Stimulated activated naive CD8-positive, alpha-beta T cell treated with anti-CD3 and anti-CD28 coated beads, Interleukin-15, Interleukin-2, amounts not matched to agents 100 ng/mL and 50 ng/mL, for 24 hours (primary cell): ENCODE measurements at regions not wholly inside any gene's neighbourhood (a gene's known extent, or its start where the extent isn't known, plus 50 kb on each side); places are given as distances from the start of the nearest gene placed in this dataset.
"Not testable (repeated sequence)": the region's sequence is repeated elsewhere in the genome, so short reads cannot be mapped to it uniquely, and the experiment has no call there.

Experiments
- H3K27ac Mint-ChIP-seq: one replicate; pipeline ENCODE4 v1.8.0; 2021; ENCODE audit warnings: mild to moderate bottlenecking, mixed read lengths
- H3K27me3 Mint-ChIP-seq: one replicate; pipeline ENCODE4 v1.8.0; 2021; ENCODE audit warnings: mixed read lengths
- H3K36me3 Mint-ChIP-seq: one replicate; pipeline ENCODE4 v1.8.0; 2021; ENCODE audit warnings: low read depth, mixed read lengths
- H3K4me1 Mint-ChIP-seq: one replicate; pipeline ENCODE4 v1.8.0; 2021; ENCODE audit warnings: low read depth, mixed read lengths
- H3K4me3 Mint-ChIP-seq: one replicate; pipeline ENCODE4 v1.8.0; 2021; ENCODE audit warnings: mild to moderate bottlenecking, mixed read lengths
- H3K9me3 Mint-ChIP-seq: one replicate; pipeline ENCODE4 v1.8.0; 2021; ENCODE audit warnings: mixed read lengths

- Mint-ChIP-seq H3K36me3 (no peaks in the 10 kb centered on the region), H3K4me3 (no peak overlapping the region), H3K27ac (no peak overlapping the region), H3K4me1 (no peaks in the 10 kb centered on the region), H3K27me3 (peaks cover 13% of the 10 kb centered on the region), H3K9me3 (no peaks in the 10 kb centered on the region)
Observed at GRCh38 chr1:166573199-166573598, 266.1 kb upstream of the POGK start.

GRCh38 chr1:166579557-166580501 is 259.4 kb upstream of the POGK start:
- no peaks in the 10 kb centered on the region for H3K9me3 Mint-ChIP-seq
- no peaks in the 10 kb centered on the region for H3K4me1 Mint-ChIP-seq
- H3K27me3 Mint-ChIP-seq, result peaks cover 37% of the 10 kb centered on the region
- H3K36me3 Mint-ChIP-seq, result no peaks in the 10 kb centered on the region
- no peak overlapping the region for H3K4me3 Mint-ChIP-seq
- no peak overlapping the region for H3K27ac Mint-ChIP-seq

- Mint-ChIP-seq H3K4me3 (no peak overlapping the region), H3K27ac (no peak overlapping the region), H3K36me3 (no peaks in the 10 kb centered on the region), H3K27me3 (peaks cover 6% of the 10 kb centered on the region), H3K9me3 (no peaks in the 10 kb centered on the region), H3K4me1 (no peaks in the 10 kb centered on the region)
Observed at GRCh38 chr1:166588741-166589140, 250.5 kb upstream of the POGK start.

GRCh38 chr1:166590161-166590560 is 249.1 kb upstream of the POGK start:
- no peaks in the 10 kb centered on the region for H3K9me3 Mint-ChIP-seq
- no peak overlapping the region for H3K4me3 Mint-ChIP-seq
- H3K36me3 Mint-ChIP-seq, result no peaks in the 10 kb centered on the region
- H3K27ac Mint-ChIP-seq, result no peak overlapping the region
- H3K27me3 Mint-ChIP-seq, result peaks cover 8% of the 10 kb centered on the region
- H3K4me1 Mint-ChIP-seq, result no peaks in the 10 kb centered on the region

GRCh38 chr1:166594646-166595045 is 244.6 kb upstream of the POGK start:
- Mint-ChIP-seq H3K9me3 (no peaks in the 10 kb centered on the region), H3K27me3 (peaks cover 17% of the 10 kb centered on the region), H3K4me1 (no peaks in the 10 kb centered on the region), H3K4me3 (no peak overlapping the region), H3K36me3 (no peaks in the 10 kb centered on the region), H3K27ac (no peak overlapping the region)

GRCh38 chr1:166597516-166597915 is 241.8 kb upstream of the POGK start:
- Mint-ChIP-seq H3K9me3 (no peaks in the 10 kb centered on the region), H3K4me3 (no peak overlapping the region), H3K27ac (no peak overlapping the region), H3K36me3 (no peaks in the 10 kb centered on the region), H3K27me3 (peaks cover 14% of the 10 kb centered on the region), H3K4me1 (no peaks in the 10 kb centered on the region)

GRCh38 chr1:166600574-166600973 is 238.7 kb upstream of the POGK start:
- H3K27ac Mint-ChIP-seq, result no peak overlapping the region
- peaks cover 7% of the 10 kb centered on the region for H3K27me3 Mint-ChIP-seq
- H3K36me3 Mint-ChIP-seq, result no peaks in the 10 kb centered on the region
- no peak overlapping the region for H3K4me3 Mint-ChIP-seq
- H3K4me1 Mint-ChIP-seq, result no peaks in the 10 kb centered on the region
- no peaks in the 10 kb centered on the region for H3K9me3 Mint-ChIP-seq

GRCh38 chr1:166601650-166602278 is 237.5 kb upstream of the POGK start:
- Mint-ChIP-seq H3K27me3 (peaks cover 7% of the 10 kb centered on the region), H3K4me3 (no peak overlapping the region), H3K9me3 (no peaks in the 10 kb centered on the region), H3K4me1 (no peaks in the 10 kb centered on the region), H3K36me3 (no peaks in the 10 kb centered on the region), H3K27ac (no peak overlapping the region)

- not testable (repeated sequence) for H3K27me3 Mint-ChIP-seq, H3K27ac Mint-ChIP-seq, H3K9me3 Mint-ChIP-seq, H3K4me3 Mint-ChIP-seq, H3K36me3 Mint-ChIP-seq, H3K4me1 Mint-ChIP-seq
Observed at GRCh38 chr1:166602801-166603200, 236.5 kb upstream of the POGK start.

GRCh38 chr1:166603296-166603695 is 236.0 kb upstream of the POGK start:
- Mint-ChIP-seq H3K4me1 (no peaks in the 10 kb centered on the region), H3K36me3 (no peaks in the 10 kb centered on the region), H3K27me3 (peaks cover 3% of the 10 kb centered on the region), H3K9me3 (no peaks in the 10 kb centered on the region), H3K4me3 (no peak overlapping the region), H3K27ac (no peak overlapping the region)

GRCh38 chr1:166605137-166605536 is 234.1 kb upstream of the POGK start:
- Mint-ChIP-seq H3K9me3 (no peaks in the 10 kb centered on the region), H3K4me1 (no peaks in the 10 kb centered on the region), H3K4me3 (no peak overlapping the region), H3K36me3 (no peaks in the 10 kb centered on the region), H3K27me3 (no peaks in the 10 kb centered on the region), H3K27ac (no peak overlapping the region)

- Mint-ChIP-seq H3K27me3 (no peaks in the 10 kb centered on the region), H3K4me1 (no peaks in the 10 kb centered on the region), H3K27ac (no peak overlapping the region), H3K36me3 (no peaks in the 10 kb centered on the region), H3K4me3 (no peak overlapping the region), H3K9me3 (no peaks in the 10 kb centered on the region)
Observed at GRCh38 chr1:166612886-166613285, 226.4 kb upstream of the POGK start.

- Mint-ChIP-seq H3K4me1 (no peaks in the 10 kb centered on the region), H3K27me3 (peaks cover 15% of the 10 kb centered on the region), H3K27ac (no peak overlapping the region), H3K36me3 (no peaks in the 10 kb centered on the region), H3K4me3 (no peak overlapping the region), H3K9me3 (no peaks in the 10 kb centered on the region)
Observed at GRCh38 chr1:166616206-166616605, 223.1 kb upstream of the POGK start.

- no peak overlapping the region for H3K27ac Mint-ChIP-seq
- H3K36me3 Mint-ChIP-seq, result no peaks in the 10 kb centered on the region
- no peaks in the 10 kb centered on the region for H3K9me3 Mint-ChIP-seq
- no peak overlapping the region for H3K4me3 Mint-ChIP-seq
- H3K4me1 Mint-ChIP-seq, result no peaks in the 10 kb centered on the region
- peaks cover 10% of the 10 kb centered on the region for H3K27me3 Mint-ChIP-seq
Observed at GRCh38 chr1:166626711-166627110, 212.6 kb upstream of the POGK start.

- Mint-ChIP-seq H3K27ac (no peak overlapping the region), H3K4me3 (no peak overlapping the region), H3K36me3 (no peaks in the 10 kb centered on the region), H3K4me1 (no peaks in the 10 kb centered on the region), H3K27me3 (peaks cover 8% of the 10 kb centered on the region), H3K9me3 (no peaks in the 10 kb centered on the region)
Observed at GRCh38 chr1:166627558-166627957, 211.7 kb upstream of the POGK start.
